ENCODE measurements at regions not wholly inside any gene's neighbourhood (a gene's known extent, or its start where the extent isn't known, plus 50 kb on each side); places are given as distances from the start of the nearest gene placed in this dataset.

DNA sequence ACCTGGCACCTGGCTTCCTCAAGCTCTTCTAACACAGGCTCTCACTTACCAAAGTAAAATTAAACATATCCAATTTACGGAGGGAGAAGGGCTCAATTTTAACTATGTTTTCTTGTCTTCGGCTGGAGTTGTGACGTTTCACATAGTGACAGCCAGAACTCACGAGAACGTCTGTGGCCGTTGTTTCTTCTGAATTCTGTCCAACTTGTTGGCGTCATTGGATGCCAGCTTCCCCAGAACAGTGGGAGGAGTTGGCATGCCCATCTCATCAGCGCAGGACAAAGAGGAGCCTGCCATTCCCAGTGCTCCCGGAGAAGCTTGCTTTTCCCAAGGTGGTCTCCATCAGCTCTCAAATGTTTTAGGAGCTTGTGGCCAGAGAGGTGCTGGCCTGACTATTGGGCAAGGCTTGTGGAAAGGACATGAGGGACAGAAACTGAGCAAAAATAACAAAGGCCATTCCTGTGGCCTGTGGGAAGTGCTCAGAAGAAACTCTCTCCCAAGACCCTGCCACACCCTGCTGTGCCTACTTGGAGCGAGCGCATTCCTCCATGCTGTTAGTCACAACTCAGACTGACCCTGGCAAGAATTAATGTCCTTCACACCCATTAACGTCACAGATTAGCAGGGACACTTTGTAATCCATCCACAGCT is 265.4 kb upstream of the CDH4 start:
- Histone ChIP-seq H3K9me3 (no peaks in the 10 kb centered on the region), H3K4me1 (no peaks in the 10 kb centered on the region), H3K4me3 (no peak overlapping the region), H3K27me3 (no peaks in the 10 kb centered on the region), H3K27ac (no peak overlapping the region), H3K36me3 (no peaks in the 10 kb centered on the region)
- intact Hi-C loops (cut with DNase I; ENCODE audit: low total_unique reads) = no loop called here
- DNase-seq = no peak
- no peak for TF ChIP-seq POLR2A (IDR thresholded peaks at IDR 0.05)
- TF ChIP-seq, protein P1, sequence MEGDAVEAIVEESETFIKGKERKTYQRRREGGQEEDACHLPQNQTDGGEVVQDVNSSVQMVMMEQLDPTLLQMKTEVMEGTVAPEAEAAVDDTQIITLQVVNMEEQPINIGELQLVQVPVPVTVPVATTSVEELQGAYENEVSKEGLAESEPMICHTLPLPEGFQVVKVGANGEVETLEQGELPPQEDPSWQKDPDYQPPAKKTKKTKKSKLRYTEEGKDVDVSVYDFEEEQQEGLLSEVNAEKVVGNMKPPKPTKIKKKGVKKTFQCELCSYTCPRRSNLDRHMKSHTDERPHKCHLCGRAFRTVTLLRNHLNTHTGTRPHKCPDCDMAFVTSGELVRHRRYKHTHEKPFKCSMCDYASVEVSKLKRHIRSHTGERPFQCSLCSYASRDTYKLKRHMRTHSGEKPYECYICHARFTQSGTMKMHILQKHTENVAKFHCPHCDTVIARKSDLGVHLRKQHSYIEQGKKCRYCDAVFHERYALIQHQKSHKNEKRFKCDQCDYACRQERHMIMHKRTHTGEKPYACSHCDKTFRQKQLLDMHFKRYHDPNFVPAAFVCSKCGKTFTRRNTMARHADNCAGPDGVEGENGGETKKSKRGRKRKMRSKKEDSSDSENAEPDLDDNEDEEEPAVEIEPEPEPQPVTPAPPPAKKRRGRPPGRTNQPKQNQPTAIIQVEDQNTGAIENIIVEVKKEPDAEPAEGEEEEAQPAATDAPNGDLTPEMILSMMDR (IDR thresholded peaks at IDR 0.05) = no peak

DNA sequence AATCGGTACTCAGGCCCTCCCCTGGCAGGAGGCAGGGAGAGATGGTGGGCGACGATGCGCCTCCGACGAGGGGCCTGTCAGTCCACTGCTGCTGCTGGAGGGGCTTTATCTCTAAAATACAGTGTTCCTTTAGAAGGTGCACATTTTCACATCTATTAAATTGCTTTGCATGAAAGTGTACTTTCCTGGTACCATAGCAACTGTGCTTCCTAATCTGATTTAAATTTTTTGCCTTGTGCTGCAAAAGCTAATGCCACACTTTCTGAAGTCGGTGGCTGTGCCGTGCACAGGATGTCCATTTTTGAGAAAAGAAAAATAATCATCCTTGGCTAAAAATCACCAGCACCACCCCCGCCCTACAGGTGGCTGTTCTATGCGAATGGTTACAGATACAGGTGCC is 262.0 kb upstream of the CDH4 start:
- Histone ChIP-seq H3K4me3 (no peak overlapping the region), H3K4me1 (no peaks in the 10 kb centered on the region), H3K27me3 (no peaks in the 10 kb centered on the region), H3K9me3 (no peaks in the 10 kb centered on the region), H3K36me3 (no peaks in the 10 kb centered on the region), H3K27ac (no peak overlapping the region)
- DNase-seq = no peak
- intact Hi-C loops (cut with DNase I; ENCODE audit: low total_unique reads) = no loop called here
- TF ChIP-seq, protein P1 (IDR thresholded peaks at IDR 0.05) = no peak
- no peak for TF ChIP-seq POLR2A (IDR thresholded peaks at IDR 0.05)

DNA sequence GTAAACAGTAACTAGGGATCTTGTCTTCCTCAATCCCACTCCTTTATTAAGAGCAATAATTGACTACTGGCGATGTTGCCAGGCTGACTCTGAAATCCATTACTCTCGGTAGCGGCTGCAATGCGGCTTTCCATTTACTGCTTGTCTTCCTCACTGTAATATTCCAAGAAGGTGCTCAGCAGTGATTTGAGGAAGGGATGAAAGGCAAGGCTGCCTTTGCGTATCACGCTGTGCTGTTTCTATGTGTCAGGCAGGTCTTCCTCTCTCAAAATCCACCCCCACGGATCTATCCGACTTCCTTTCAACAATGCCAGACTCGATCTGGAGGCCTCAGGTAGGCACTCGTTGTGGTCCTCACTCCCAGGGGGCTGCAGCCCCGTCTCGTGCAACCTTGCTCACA is 261.4 kb upstream of the CDH4 start:
- no peak for TF ChIP-seq POLR2A (IDR thresholded peaks at IDR 0.05)
- TF ChIP-seq, protein P1 (IDR thresholded peaks at IDR 0.05) = no peak
- no peak for DNase-seq
- Histone ChIP-seq H3K9me3 (no peaks in the 10 kb centered on the region), H3K4me1 (no peaks in the 10 kb centered on the region), H3K36me3 (no peaks in the 10 kb centered on the region), H3K27me3 (no peaks in the 10 kb centered on the region), H3K4me3 (no peak overlapping the region), H3K27ac (no peak overlapping the region)
- intact Hi-C loops (cut with DNase I; ENCODE audit: low total_unique reads) = no loop called here

DNA sequence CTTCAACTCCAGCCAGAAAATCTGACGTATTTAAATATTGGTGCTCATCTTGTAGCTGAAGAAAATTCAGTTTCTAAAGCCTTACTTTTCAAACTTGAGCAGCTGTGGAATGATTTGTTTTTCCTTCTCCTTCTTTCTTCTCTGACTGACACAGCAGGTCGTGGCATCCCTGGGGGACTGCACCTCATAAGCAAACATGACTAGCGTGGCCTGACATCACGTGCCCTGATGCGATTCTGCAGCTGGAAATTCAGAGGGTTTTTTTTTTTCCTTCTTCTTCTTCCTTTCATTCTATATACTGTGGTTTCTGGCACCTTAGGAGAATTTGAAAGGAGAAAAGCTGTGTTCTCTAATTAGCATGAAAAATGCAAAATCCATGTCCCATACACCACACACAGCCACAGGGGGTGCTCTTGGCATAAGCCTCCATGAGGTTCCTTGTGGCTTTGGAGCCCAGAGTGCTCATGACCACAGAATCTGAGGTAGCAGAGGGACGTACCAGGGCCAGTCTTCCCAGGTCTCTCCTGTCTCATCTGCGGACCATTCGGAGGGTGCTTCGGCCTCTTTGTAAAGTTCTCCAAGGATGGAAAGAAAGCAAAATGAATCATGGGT is 258.5 kb upstream of the CDH4 start:
- Histone ChIP-seq H3K4me3 (no peak overlapping the region), H3K27me3 (no peaks in the 10 kb centered on the region), H3K4me1 (no peaks in the 10 kb centered on the region), H3K27ac (no peak overlapping the region), H3K36me3 (no peaks in the 10 kb centered on the region), H3K9me3 (no peaks in the 10 kb centered on the region)
- TF ChIP-seq POLR2A (IDR thresholded peaks at IDR 0.05) = no peak
- TF ChIP-seq, protein P1 (IDR thresholded peaks at IDR 0.05) = no peak
- no peak for DNase-seq
- intact Hi-C loops (cut with DNase I; ENCODE audit: low total_unique reads) = no loop called here

DNA sequence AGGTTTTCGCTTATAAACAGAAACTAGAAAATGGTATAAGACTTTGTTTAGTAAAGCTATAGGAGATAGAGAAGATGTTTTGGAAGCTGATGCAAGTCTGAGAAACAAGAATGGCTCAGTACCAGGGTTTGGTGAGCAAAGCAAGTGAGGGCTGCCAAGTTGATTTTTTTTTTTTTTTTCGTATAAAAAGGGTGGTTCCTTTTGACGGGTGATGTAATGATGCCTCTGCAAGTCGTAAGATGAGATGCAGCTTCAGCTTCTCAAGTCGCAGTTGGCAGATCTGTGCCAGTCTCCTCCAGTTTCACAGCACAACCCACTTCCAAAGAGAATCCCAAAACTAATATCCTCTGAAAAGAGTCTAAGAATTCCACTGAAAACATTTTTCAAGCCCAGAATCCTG is 252.8 kb upstream of the CDH4 start:
- no peak overlapping the region for H3K4me3 ChIP-seq
- H3K36me3 ChIP-seq = no peaks in the 10 kb centered on the region
- H3K27me3 ChIP-seq = no peaks in the 10 kb centered on the region
- no peak for TF ChIP-seq POLR2A (IDR thresholded peaks at IDR 0.05)
- no peak overlapping the region for H3K27ac ChIP-seq
- no peaks in the 10 kb centered on the region for H3K4me1 ChIP-seq
- intact Hi-C loops (cut with DNase I; ENCODE audit: low total_unique reads) = no loop called here
- DNase-seq = no peak
- H3K9me3 ChIP-seq = no peaks in the 10 kb centered on the region

All from uterus (tissue), 3 donors.